ENCODE measurements at regions not wholly inside any gene's neighbourhood (a gene's known extent, or its start where the extent isn't known, plus 50 kb on each side); places are given as distances from the start of the nearest gene placed in this dataset.

GRCh38 chr10:80709866-80710265, 172.2 kb downstream of the SH2D4B start (continued):
- TF ChIP-seq CHD7 (IDR thresholded peaks at IDR 0.05; ENCODE audit: insufficient replicate concordance, low read length) (no peak), SP4 (IDR thresholded peaks at IDR 0.05; ENCODE audit: low read length) (no peak), ATF2 (IDR thresholded peaks at IDR 0.05; ENCODE audit: low read length) (no peak), TCF12 (IDR thresholded peaks at IDR 0.05; ENCODE audit: low read depth, low read length) (no peak), HDAC6 (IDR thresholded peaks at IDR 0.05; ENCODE audit: low read depth, low read length) (no peak), ATF3 (IDR thresholded peaks at IDR 0.05; ENCODE audit: insufficient read depth, low read depth, low read length) (no peak), SRF (IDR thresholded peaks at IDR 0.05; ENCODE audit: low read depth, low read length) (no peak), SIN3A (conservative IDR thresholded peaks at IDR 0.05 in 1 of 2, IDR thresholded peaks at IDR 0.05 in 1 of 2; ENCODE audit: low read depth in 1 of 2, low read length in 2 of 2) (no peak), NANOG (IDR thresholded peaks at IDR 0.05; ENCODE audit: insufficient read depth, low read depth, low read length, poor library complexity, severe bottlenecking) (no peak), YY1 (IDR thresholded peaks at IDR 0.05; ENCODE audit: low read depth, low read length) (no peak)
